OCI-LY3 (cell line): ENCODE measurements at regions not wholly inside any gene's neighbourhood (a gene's known extent, or its start where the extent isn't known, plus 50 kb on each side); places are given as distances from the start of the nearest gene placed in this dataset.

Experiments
- H2AFZ ChIP-seq: fragments of 200-600, 300-600 bp; shearing (Covaris generic); 2 replicates; pipeline ENCODE4 v1.6.0; 2014; ENCODE audit warnings: antibody characterized with exemption, low read depth, low read length
- H3K27ac ChIP-seq: fragments of 200-600, 300-600 bp; sonication (generic); 2 replicates; pipeline ENCODE4 v1.5.1; 2014; ENCODE audit warnings: mild to moderate bottlenecking, low read length, moderate library complexity, mixed read lengths
- H3K27me3 ChIP-seq: fragments of 200-600, 300-600 bp; sonication (generic); 2 replicates; pipeline ENCODE4 v1.6.1; 2014; ENCODE audit warnings: low read depth, low read length, mixed read lengths
- H3K36me3 ChIP-seq: fragments of 200-600, 300-600 bp; sonication (generic); replicated peaks from 2 replicates; pipeline ENCODE3; 2014; ENCODE audit warnings: low read depth, low read length, mixed read lengths
- H3K4me1 ChIP-seq: fragments of 300-600, 200-600 bp; sonication (generic); 2 replicates; pipeline ENCODE4 v1.6.1; 2014; ENCODE audit warnings: low read length, mixed read lengths
- H3K4me2 ChIP-seq: fragments of 200-600, 300-600 bp; sonication (generic); 2 replicates; pipeline ENCODE4 v1.6.1; 2014; ENCODE audit warnings: low read length, mixed read lengths
- H3K4me3 ChIP-seq: fragments of 300-600, 200-600 bp; sonication (generic); 2 replicates; pipeline ENCODE4 v1.5.1; 2014; ENCODE audit warnings: antibody characterized with exemption, mild to moderate bottlenecking, low read length, moderate library complexity
- H3K79me2 ChIP-seq: fragments of 300-600, 200-600 bp; shearing (Covaris generic); 2 replicates; pipeline ENCODE4 v1.6.1; 2014; ENCODE audit warnings: mild to moderate bottlenecking, low read length, mixed read lengths
- H3K9ac ChIP-seq: fragments of 300-600, 200-600 bp; shearing (Covaris generic); 2 replicates; pipeline ENCODE4 v1.6.0; 2014; ENCODE audit warnings: mild to moderate bottlenecking, low read length, moderate library complexity
- H3K9me3 ChIP-seq: fragments of 200-600, 300-600 bp; shearing (Covaris generic); 2 replicates; pipeline ENCODE4 v1.6.1; 2014; ENCODE audit warnings: low read length, mixed read lengths; ENCODE audit not compliant: insufficient read depth
- H4K20me1 ChIP-seq: fragments of 200-600, 300-600 bp; sonication (generic); 2 replicates; pipeline ENCODE4 v1.6.1; 2016; ENCODE audit warnings: low read length, mixed read lengths; ENCODE audit not compliant: insufficient read depth
- EZH2phosphoT487 ChIP-seq: fragments of 200-600 bp; shearing (Covaris generic); IDR thresholded peaks from 2 replicates; pipeline ENCODE4 v1.6.1; 2018; ENCODE audit warnings: antibody characterized with exemption, mixed run types, low read depth
- TF ChIP-seq, protein P1 (sequence below): fragments of 200-600, 300-600 bp; sonication (generic); IDR thresholded peaks from 2 replicates; pipeline ENCODE4 v1.5.1; 2014; ENCODE audit warnings: antibody characterized with exemption, low read length, low read depth

- H4K20me1 ChIP-seq: no peaks in the 10 kb centered on the region
- no peak overlapping the region for H3K9ac ChIP-seq
- no peak for TF ChIP-seq EZH2phosphoT487
- TF ChIP-seq, protein P1, sequence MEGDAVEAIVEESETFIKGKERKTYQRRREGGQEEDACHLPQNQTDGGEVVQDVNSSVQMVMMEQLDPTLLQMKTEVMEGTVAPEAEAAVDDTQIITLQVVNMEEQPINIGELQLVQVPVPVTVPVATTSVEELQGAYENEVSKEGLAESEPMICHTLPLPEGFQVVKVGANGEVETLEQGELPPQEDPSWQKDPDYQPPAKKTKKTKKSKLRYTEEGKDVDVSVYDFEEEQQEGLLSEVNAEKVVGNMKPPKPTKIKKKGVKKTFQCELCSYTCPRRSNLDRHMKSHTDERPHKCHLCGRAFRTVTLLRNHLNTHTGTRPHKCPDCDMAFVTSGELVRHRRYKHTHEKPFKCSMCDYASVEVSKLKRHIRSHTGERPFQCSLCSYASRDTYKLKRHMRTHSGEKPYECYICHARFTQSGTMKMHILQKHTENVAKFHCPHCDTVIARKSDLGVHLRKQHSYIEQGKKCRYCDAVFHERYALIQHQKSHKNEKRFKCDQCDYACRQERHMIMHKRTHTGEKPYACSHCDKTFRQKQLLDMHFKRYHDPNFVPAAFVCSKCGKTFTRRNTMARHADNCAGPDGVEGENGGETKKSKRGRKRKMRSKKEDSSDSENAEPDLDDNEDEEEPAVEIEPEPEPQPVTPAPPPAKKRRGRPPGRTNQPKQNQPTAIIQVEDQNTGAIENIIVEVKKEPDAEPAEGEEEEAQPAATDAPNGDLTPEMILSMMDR: no peak
- no peaks in the 10 kb centered on the region for H3K4me1 ChIP-seq
- no peak overlapping the region for H3K27ac ChIP-seq
- H3K27me3 ChIP-seq: no peaks in the 10 kb centered on the region
- H2AFZ ChIP-seq: no peak overlapping the region
- no peak overlapping the region for H3K4me2 ChIP-seq
- no peaks in the 10 kb centered on the region for H3K36me3 ChIP-seq
- H3K79me2 ChIP-seq: no peaks in the 10 kb centered on the region
- no peaks in the 10 kb centered on the region for H3K9me3 ChIP-seq
- no peak overlapping the region for H3K4me3 ChIP-seq
Measured at GRCh38 chr16:61581417-61582046, 454.7 kb downstream of the CDH8 start.

GRCh38 chr16:61580579-61580978 lies 455.7 kb downstream of the CDH8 start:
- Histone ChIP-seq H4K20me1 (no peaks in the 10 kb centered on the region), H3K36me3 (no peaks in the 10 kb centered on the region), H3K9me3 (no peaks in the 10 kb centered on the region), H3K4me3 (no peak overlapping the region), H3K79me2 (no peaks in the 10 kb centered on the region), H3K27me3 (no peaks in the 10 kb centered on the region), H3K4me2 (no peak overlapping the region), H2AFZ (no peak overlapping the region), H3K9ac (no peak overlapping the region), H3K4me1 (no peaks in the 10 kb centered on the region), H3K27ac (no peak overlapping the region)
- no peak for TF ChIP-seq EZH2phosphoT487

DNA sequence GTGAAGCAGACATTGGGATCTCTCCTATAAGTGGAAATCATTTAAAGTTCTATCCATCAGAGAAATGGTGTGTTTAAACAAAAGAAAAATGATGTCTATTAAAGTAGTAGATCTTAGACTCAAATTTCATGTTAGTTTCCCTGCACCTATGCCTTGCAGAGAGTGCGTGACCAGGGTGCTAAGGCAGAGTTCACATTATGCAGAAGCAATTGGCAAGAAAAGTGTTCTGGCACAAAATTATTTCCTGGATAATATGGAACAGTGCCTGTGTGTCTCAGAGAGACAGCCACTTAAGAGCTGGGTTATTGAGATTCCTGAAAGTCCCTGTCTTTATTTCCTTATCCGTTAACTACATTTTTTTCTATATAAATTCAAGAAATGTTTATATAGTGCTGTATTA lies 457.0 kb downstream of the CDH8 start:
- TF ChIP-seq EZH2phosphoT487: no peak
- TF ChIP-seq, protein P1: no peak
- Histone ChIP-seq H2AFZ (no peak overlapping the region), H3K36me3 (no peaks in the 10 kb centered on the region), H3K4me2 (no peak overlapping the region), H3K27me3 (no peaks in the 10 kb centered on the region), H3K4me1 (no peaks in the 10 kb centered on the region), H4K20me1 (no peaks in the 10 kb centered on the region), H3K79me2 (no peaks in the 10 kb centered on the region), H3K27ac (no peak overlapping the region), H3K9ac (no peak overlapping the region), H3K9me3 (no peaks in the 10 kb centered on the region), H3K4me3 (no peak overlapping the region)

DNA sequence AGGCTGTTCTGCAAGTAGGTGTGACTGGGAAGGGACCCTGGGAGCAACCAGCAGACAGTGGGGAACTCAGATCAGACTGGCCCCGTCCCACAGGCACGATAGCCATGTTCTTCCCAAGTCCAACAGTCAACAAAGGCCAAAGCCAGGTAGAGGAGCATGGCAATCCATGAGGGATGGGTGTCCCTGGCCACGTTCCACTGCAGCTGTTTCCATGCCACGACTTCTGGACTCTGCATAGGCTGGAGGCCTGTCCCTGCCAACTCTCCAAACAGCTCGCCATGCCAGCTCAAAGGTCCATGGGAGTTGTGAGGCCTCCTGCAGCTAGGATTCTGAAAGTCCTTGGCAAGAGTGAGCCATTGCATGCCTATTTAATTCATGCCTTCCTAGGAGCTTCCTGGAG lies 459.8 kb downstream of the CDH8 start:
- Histone ChIP-seq H3K36me3 (no peaks in the 10 kb centered on the region), H4K20me1 (no peaks in the 10 kb centered on the region), H3K4me3 (no peak overlapping the region), H3K4me2 (no peak overlapping the region), H3K27me3 (no peaks in the 10 kb centered on the region), H2AFZ (no peak overlapping the region), H3K4me1 (no peaks in the 10 kb centered on the region), H3K9me3 (no peaks in the 10 kb centered on the region), H3K79me2 (no peaks in the 10 kb centered on the region), H3K9ac (no peak overlapping the region), H3K27ac (no peak overlapping the region)
- TF ChIP-seq EZH2phosphoT487: no peak
- TF ChIP-seq, protein P1: no peak

DNA sequence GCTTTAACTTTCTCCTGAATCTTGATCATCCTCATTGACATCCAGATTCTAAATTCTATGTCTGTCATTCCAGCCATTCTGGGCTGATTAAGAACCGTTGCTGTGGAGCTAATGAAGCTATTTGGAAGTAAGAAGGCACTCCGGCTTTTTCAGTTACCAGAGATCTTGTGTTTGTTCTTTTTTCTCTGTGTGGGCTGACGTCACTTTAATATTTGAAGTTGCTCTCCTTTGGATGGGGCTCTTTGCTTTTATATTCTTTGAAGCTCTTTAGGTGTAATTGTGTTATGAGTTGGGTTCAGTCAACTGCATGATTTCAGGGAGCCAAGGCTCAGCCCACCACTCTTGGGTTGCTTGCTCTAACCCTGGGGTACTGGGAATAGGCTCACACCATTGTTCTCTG lies 460.6 kb downstream of the CDH8 start:
- Histone ChIP-seq H3K27me3 (no peaks in the 10 kb centered on the region), H3K27ac (no peak overlapping the region), H3K4me2 (no peak overlapping the region), H3K79me2 (no peaks in the 10 kb centered on the region), H4K20me1 (no peaks in the 10 kb centered on the region), H3K4me1 (no peaks in the 10 kb centered on the region), H2AFZ (no peak overlapping the region), H3K9me3 (no peaks in the 10 kb centered on the region), H3K9ac (no peak overlapping the region), H3K36me3 (no peaks in the 10 kb centered on the region), H3K4me3 (no peak overlapping the region)
- TF ChIP-seq, protein P1: no peak
- no peak for TF ChIP-seq EZH2phosphoT487
